ENCODE measurements at regions not wholly inside any gene's neighbourhood (a gene's known extent, or its start where the extent isn't known, plus 50 kb on each side); places are given as distances from the start of the nearest gene placed in this dataset.

GRCh38 chr16:80367037-80367658, 173.6 kb upstream of the DYNLRB2 start:
- H3K27ac ChIP-seq = no peak overlapping the region
- intact Hi-C loops (cut with DNase I) = no loop called here

DNA sequence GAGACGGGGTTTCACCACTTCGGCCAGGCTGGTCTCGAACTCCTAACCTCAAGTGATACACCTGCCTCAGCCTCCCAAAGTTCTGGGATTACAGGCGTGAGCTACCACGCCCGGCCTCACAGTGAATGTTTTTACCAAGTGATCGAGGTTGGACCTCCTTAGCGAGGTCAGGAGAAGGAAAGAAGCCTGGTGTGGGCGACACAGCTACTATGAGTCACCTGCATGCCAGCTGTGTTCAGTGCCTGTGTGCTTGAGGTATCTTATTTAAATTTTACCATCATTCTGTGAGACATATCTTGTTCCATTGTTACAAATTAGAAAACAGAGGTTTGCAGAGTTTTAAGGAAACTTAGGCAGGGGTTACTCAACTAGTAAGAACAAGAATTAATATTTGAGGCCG, 174.8 kb upstream of the DYNLRB2 start:
- Histone ChIP-seq H3K27me3 (ENCODE audit: insufficient read depth in 3 of 3, low read length in 2 of 3) (no peaks in the 10 kb centered on the region), H3K4me1 (no peaks in the 10 kb centered on the region), H3K4me3 (no peak overlapping the region), H3K9me3 (no peaks in the 10 kb centered on the region), H3K27ac (no peak overlapping the region), H3K36me3 (ENCODE audit: insufficient read depth in 1 of 2, low read depth in 1 of 2) (no peaks in the 10 kb centered on the region)
- intact Hi-C loops (cut with DNase I) = no loop called here
- WGBS, 3 donors = 87 to 90% (median 87%) methylated on average over 10 of the region's 10 CpGs
- DNase-seq = no peak
- no peak for ATAC-seq
- no peak for TF ChIP-seq CTCF (IDR thresholded peaks at IDR 0.05)

More at GRCh38 chr16:80367037-80367658, 173.6 kb upstream of the DYNLRB2 start:
- DNase-seq (no peak), ATAC-seq (no peak)
- H3K27me3 ChIP-seq (ENCODE audit: insufficient read depth in 3 of 3, low read length in 2 of 3) = no peaks in the 10 kb centered on the region
- no peak overlapping the region for H3K4me3 ChIP-seq
- no peaks in the 10 kb centered on the region for H3K9me3 ChIP-seq
- 55 to 71% (median 56%) methylated on average over 2 of the region's 2 CpGs for WGBS, 3 donors
- no peaks in the 10 kb centered on the region for H3K4me1 ChIP-seq
- H3K36me3 ChIP-seq (ENCODE audit: insufficient read depth in 1 of 2, low read depth in 1 of 2) = no peaks in the 10 kb centered on the region
- TF ChIP-seq CTCF (IDR thresholded peaks at IDR 0.05) = no peak

GRCh38 chr16:80362816-80363215, 178.0 kb upstream of the DYNLRB2 start:
- ATAC-seq = no peak
- WGBS, 3 donors = 90 to 92% (median 91%) methylated on average over 3 of the region's 3 CpGs

DNA sequence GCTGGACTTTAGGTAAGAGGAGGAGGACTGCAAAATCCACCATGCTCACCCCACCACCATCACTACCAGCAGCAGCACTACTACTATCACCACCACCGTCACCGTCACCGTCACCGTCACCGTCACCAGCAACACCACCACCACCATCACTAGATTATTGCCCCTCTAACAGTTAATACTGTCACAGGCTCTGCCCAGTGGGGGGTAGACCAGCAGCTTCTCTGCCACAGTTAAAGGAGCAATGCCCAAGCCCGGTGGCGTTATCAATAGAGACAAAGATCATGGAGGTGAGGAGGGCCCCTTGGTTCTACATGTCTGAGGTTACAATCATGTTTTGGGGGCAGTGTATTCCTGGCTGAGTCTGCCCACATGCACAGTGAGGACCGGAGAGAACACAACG, 184.4 kb upstream of the DYNLRB2 start:
- Histone ChIP-seq H3K36me3 (ENCODE audit: insufficient read depth in 1 of 2, low read depth in 1 of 2) (no peaks in the 10 kb centered on the region), H3K27me3 (ENCODE audit: insufficient read depth in 3 of 3, low read length in 2 of 3) (no peaks in the 10 kb centered on the region), H3K9me3 (no peaks in the 10 kb centered on the region), H3K27ac (no peak overlapping the region), H3K4me1 (no peaks in the 10 kb centered on the region), H3K4me3 (no peak overlapping the region)
- DNase-seq (no peak), ATAC-seq (no peak)
- 84 to 87% (median 86%) methylated on average over 9 of the region's 9 CpGs for WGBS, 3 donors
- TF ChIP-seq CTCF (IDR thresholded peaks at IDR 0.05) = no peak
- intact Hi-C loops (cut with DNase I) = no loop called here

More at GRCh38 chr16:80362816-80363215, 178.0 kb upstream of the DYNLRB2 start:
- Histone ChIP-seq H3K36me3 (ENCODE audit: insufficient read depth in 1 of 2, low read depth in 1 of 2) (no peaks in the 10 kb centered on the region), H3K9me3 (no peaks in the 10 kb centered on the region), H3K4me3 (no peak overlapping the region), H3K4me1 (no peaks in the 10 kb centered on the region), H3K27ac (no peak overlapping the region), H3K27me3 (ENCODE audit: insufficient read depth in 3 of 3, low read length in 2 of 3) (no peaks in the 10 kb centered on the region)
- intact Hi-C loops (cut with DNase I) = no loop called here
- no peak for TF ChIP-seq CTCF (IDR thresholded peaks at IDR 0.05)
- no peak for DNase-seq

- 83 to 92% (median 87%) methylated on average over 1 of the region's 1 CpG for WGBS, 3 donors
- TF ChIP-seq CTCF (IDR thresholded peaks at IDR 0.05) = no peak
- no peaks in the 10 kb centered on the region for H3K36me3 ChIP-seq (ENCODE audit: insufficient read depth in 1 of 2, low read depth in 1 of 2)
- ATAC-seq = no peak
- H3K27ac ChIP-seq = no peak overlapping the region
- H3K9me3 ChIP-seq = no peaks in the 10 kb centered on the region
- intact Hi-C loops (cut with DNase I) = no loop called here
- no peaks in the 10 kb centered on the region for H3K4me1 ChIP-seq
- no peaks in the 10 kb centered on the region for H3K27me3 ChIP-seq (ENCODE audit: insufficient read depth in 3 of 3, low read length in 2 of 3)
- H3K4me3 ChIP-seq = no peak overlapping the region
- no peak for DNase-seq
These were observed 185.5 kb upstream of the DYNLRB2 start for GRCh38 chr16:80355335-80355734.
